GM10266 (cell line): ENCODE measurements at regions not wholly inside any gene's neighbourhood (a gene's known extent, or its start where the extent isn't known, plus 50 kb on each side); places are given as distances from the start of the nearest gene placed in this dataset.

Source experiments
- DNase-seq: peaks from one replicate; pipeline ENCODE4 v3.0.0; 2012; ENCODE audit errors: extremely low spot score
- TF ChIP-seq, protein P1 (sequence below): IDR thresholded peaks from 2 replicates; pipeline ENCODE4 v1.5.1; 2012; ENCODE audit warnings: mild to moderate bottlenecking, low read depth; ENCODE audit not compliant: control insufficient read depth, insufficient read depth; ENCODE audit errors: missing control alignments

DNA sequence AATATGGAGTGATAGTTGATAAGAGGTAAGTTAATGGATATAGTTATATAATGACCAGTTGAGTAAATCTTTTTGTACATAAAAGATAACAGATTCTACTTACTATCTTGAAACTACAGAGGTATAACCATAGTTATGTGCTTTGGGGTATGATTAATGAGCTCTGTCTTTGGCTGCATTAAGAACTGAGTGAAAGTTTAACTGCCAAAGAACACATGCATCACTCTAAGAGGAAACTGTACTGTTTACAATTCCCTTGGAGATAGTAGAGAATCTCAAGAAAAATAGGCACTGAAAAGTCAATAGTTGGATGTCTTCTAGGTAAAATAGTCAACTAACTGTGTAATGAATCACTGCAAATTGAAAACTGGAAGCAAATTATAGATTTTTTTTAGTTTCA lies 1129.5 kb downstream of the EPHA7 start:
- TF ChIP-seq, protein P1, sequence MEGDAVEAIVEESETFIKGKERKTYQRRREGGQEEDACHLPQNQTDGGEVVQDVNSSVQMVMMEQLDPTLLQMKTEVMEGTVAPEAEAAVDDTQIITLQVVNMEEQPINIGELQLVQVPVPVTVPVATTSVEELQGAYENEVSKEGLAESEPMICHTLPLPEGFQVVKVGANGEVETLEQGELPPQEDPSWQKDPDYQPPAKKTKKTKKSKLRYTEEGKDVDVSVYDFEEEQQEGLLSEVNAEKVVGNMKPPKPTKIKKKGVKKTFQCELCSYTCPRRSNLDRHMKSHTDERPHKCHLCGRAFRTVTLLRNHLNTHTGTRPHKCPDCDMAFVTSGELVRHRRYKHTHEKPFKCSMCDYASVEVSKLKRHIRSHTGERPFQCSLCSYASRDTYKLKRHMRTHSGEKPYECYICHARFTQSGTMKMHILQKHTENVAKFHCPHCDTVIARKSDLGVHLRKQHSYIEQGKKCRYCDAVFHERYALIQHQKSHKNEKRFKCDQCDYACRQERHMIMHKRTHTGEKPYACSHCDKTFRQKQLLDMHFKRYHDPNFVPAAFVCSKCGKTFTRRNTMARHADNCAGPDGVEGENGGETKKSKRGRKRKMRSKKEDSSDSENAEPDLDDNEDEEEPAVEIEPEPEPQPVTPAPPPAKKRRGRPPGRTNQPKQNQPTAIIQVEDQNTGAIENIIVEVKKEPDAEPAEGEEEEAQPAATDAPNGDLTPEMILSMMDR: no peak
- no peak for DNase-seq

DNA sequence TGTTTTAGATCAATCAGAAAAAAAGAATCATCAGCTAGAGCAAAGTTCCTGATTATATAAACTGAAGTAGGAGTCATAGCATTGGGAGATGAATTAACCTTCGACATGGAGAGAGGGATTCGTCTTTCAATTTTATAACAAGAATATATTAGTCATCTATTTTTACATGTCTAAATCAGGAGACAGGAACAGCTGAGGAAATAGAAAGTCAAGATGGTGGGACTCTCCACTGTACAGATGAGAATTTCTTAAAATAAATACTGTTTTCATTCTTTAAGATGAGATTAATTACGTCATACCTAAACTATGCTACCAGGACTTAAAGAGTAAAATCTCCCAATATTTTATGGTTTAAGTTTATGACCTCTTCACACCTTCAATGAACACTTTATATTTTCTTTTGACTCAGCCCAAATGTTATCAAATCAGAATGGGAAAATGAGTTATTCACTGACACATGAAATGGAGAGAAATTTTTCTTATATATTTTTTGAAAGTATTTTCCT lies 1137.7 kb downstream of the EPHA7 start:
- DNase-seq: no peak
- TF ChIP-seq, protein P1: no peak

DNA sequence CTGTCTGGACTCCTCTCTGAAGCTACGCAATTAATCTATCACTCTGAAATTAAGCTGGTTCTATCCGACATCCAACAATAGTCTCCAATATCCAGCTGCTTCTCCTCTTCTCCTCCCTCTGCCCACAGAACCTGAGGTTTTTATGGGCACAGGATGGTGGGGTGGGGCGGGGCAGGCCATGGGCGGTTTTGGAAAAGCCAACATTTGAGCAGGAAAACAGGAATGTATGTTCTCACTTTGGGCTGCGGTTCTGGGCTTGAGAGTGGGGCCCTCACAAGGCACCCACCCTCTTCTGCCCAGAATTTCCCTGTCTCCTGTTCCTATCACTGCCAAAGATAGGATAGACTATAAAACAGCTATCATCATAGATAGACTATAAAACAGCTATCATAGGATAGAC lies 1144.2 kb downstream of the EPHA7 start:
- no peak for DNase-seq
- TF ChIP-seq, protein P1: no peak

DNA sequence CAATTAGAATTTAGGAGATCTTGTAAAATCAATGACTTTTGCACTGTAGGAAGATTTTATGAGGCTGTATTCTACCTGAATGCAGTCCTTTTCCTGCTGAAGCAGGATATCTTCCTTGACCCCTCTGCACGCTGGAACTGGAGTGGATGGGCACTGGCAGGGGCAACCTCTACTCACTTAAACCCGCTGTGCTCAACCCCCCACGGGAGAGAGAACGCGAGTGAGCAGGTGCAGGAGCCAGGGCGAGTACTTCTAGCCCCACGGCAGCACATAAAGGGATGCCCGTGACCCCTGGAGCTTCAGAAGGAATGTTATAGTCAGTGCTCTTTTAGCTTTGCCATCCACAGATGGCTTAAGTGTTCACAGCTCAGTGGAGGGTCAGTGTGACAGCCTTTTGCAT lies 1144.8 kb downstream of the EPHA7 start:
- DNase-seq: no peak
- TF ChIP-seq, protein P1: no peak

DNA sequence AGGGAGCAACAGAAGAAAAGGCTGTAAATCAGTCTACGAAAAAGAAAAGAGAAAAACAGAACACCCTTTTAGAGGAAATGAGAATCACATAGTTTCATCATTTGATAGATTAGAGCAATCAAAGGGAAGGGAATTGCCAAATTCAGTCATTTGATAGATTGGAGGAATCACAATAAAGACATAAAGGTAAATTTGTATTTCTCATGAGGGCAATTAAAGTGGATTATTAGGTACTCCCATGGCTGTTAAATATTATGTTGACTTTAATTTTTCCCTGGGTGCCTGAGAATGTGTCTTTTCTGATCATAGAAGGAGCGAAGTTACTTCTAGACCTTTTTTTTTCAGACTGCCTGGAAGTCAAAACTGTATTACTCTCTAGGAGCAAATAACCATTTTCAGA lies 1145.7 kb downstream of the EPHA7 start:
- TF ChIP-seq, protein P1: no peak
- DNase-seq: no peak

DNA sequence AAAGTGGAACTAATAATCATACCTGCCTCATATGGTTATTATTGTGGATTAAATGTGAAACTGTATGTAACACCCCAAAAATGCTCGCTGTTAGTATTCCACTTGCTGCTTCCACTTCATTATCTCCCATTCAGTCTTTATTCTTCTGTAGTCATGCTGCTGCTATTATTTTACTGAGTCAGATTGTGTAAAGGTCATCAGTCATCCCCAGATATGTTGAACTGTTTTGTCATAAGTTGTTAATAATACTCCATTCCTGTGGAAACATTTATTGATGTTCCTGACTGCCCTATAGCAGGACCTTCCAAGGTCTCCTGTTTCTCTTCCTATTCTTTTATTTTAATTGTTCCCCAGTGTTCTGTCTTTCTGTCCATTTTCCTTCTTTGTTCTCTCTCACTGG lies 1148.3 kb downstream of the EPHA7 start:
- no peak for DNase-seq
- TF ChIP-seq, protein P1: no peak

DNA sequence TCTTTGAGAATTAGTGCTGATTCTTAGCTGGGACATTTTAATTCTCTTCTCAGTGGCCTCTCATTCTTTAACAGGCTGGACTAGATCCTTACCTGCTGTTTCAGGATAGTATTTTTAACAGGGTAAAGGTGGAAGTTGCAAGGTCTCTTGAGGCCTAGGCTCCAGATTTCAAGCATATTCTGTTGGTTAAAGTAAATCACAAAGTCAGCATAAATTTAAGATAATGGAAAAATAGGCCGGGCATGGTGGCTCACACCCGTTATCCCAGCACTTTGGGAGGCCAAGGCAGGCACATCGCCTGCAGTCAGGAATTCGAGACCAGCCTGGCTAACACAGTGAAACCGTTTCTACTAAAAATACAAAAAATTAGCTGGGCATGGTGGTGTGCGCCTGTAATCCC lies 1149.0 kb downstream of the EPHA7 start:
- TF ChIP-seq, protein P1: no peak
- no peak for DNase-seq
